ENCODE measurements at regions not wholly inside any gene's neighbourhood (a gene's known extent, or its start where the extent isn't known, plus 50 kb on each side); places are given as distances from the start of the nearest gene placed in this dataset.

DNA sequence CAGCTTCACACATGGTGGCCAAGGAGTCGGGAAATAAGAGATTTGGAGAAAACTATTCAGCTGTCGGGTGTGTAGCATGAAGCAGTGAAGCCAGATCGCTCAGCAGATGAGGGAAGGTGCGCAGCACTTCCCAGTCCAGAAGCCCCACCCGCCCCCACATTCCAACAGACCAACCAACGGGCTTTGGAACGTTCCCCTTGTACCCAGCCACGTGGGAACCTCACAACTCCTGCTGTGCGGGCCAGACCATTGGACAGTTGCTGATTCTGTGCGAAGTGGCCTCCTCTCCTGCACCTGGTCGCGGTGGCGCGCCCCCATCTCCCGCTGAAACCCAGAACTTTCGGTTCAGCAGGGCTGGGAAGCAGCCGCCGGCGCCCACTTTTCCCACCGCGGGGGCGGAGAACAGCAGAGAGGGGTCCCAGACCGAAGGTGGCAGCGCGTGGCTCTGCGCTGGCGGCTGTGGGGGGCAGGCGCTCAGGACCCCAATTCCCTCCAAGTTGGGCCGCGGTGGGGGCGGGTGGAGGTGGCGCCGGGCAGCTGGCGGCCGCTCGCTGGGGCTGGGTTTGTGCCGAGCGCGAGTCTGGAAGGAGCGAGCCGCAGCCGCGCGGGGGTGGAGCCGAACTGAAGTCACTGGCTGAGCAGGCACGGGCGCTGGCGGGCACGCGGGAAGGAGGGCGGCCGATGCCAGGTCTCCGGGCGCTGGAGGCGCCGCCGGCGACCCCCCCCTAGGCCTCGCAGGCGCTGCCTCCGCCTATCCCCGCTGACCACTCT, 1301.5 kb upstream of the SORCS1 start:
- no peak for TF ChIP-seq CTCF (IDR thresholded peaks at IDR 0.05; ENCODE audit: low read depth, low read length, missing input control)
- TF ChIP-seq TAF1 (conservative IDR thresholded peaks at IDR 0.05), result no peak
- TF ChIP-seq MAX (IDR thresholded peaks at IDR 0.05), result no peak
- TF ChIP-seq REST (IDR thresholded peaks at IDR 0.05), result no peak
- no peak for TF ChIP-seq FOXA1 (IDR thresholded peaks at IDR 0.05)
- no peak for TF ChIP-seq ZBTB33 (IDR thresholded peaks at IDR 0.05)
- TF ChIP-seq RAD21 (IDR thresholded peaks at IDR 0.05), result no peak
- TF ChIP-seq ATF3 (IDR thresholded peaks at IDR 0.05), result no peak
- no peak for TF ChIP-seq YY1 (IDR thresholded peaks at IDR 0.05)
- TF ChIP-seq FOXA2 (IDR thresholded peaks at IDR 0.05), result no peak
- no peak for TF ChIP-seq NR2F2 (IDR thresholded peaks at IDR 0.05)

All from liver (tissue), 3 donors.